Adrenal gland (tissue), 9 donors: ENCODE measurements at regions not wholly inside any gene's neighbourhood (a gene's known extent, or its start where the extent isn't known, plus 50 kb on each side); places are given as distances from the start of the nearest gene placed in this dataset.

ENCODE experiments used
- DNase-seq, 7 donors: peaks; one replicate each; pipeline ENCODE4 v3.0.0-alpha.2; 2019 to 2020
- H3K27ac ChIP-seq, 5 donors: fragments of 200-600 bp; sonication (generic) in 4 of 5; 1 replicate in 3 of 5; 2 replicates in 2 of 5; pipeline versions ENCODE4 v1.5.1 to v1.8.0; 2016 to 2020; ENCODE audit warnings: mild to moderate bottlenecking in 1 of 5
- H3K27me3 ChIP-seq: fragments of 200-600 bp; 2 replicates; pipeline ENCODE4 v1.8.0; 2021
- H3K36me3 ChIP-seq, 2 donors: fragments of 200-600 bp; replicated peaks in 1 of 2; 1 replicate in 1 of 2; 2 replicates in 1 of 2; pipeline versions ENCODE4 v1.5.1 to v1.8.0; 2018 to 2022
- H3K4me1 ChIP-seq, 2 donors: fragments of 200-600 bp; replicated peaks in 1 of 2; 1 replicate in 1 of 2; 2 replicates in 1 of 2; pipeline versions ENCODE4 v1.5.1 to v1.8.0; 2018 to 2021
- H3K4me3 ChIP-seq, 4 donors: fragments of 200-600 bp; sonication (generic) in 3 of 4; one replicate each; pipeline ENCODE4 v1.5.1; 2016 to 2018
- H3K9me3 ChIP-seq, 3 donors: fragments of 200-600 bp; sonication (generic) in 1 of 3; replicated peaks in 1 of 3; 1 replicate in 2 of 3; 2 replicates in 1 of 3; pipeline versions ENCODE4 v1.5.1 to v1.8.0; 2016 to 2021
- CTCF ChIP-seq, 6 experiments: fragments of 450-650 bp in 4 of 6; fragments of 200-600 bp in 2 of 6; sonication (generic) in 1 of 6; IDR thresholded peaks; 1 replicate in 5 of 6; 2 replicates in 1 of 6; pipeline versions ENCODE4 v1.5.1 to v1.8.0; 2016 to 2021; ENCODE audit warnings: antibody characterized with exemption in 6 of 6, mild to moderate bottlenecking in 2 of 6, moderate library complexity in 1 of 6
- POLR2A ChIP-seq, 2 donors: fragments of 450-650 bp; IDR thresholded peaks; one replicate each; pipeline ENCODE4 v1.6.1; 2017; ENCODE audit warnings: antibody characterized with exemption in 2 of 2, mild to moderate bottlenecking in 2 of 2, moderate library complexity in 1 of 2
- WGBS, 4 donors: extraction: QIAGEN DNeasy Blood & Tissue Kit in 2 of 4; methylation state at CpG; one replicate each; pipeline versions ENCODE4 v1.1.5 to v1.1.7; 2013 to 2017; 5-methylcytosine and 5-hydroxymethylcytosine counted together
- intact Hi-C, 2 donors: fragments of 100-400 bp; cut with DNase I; formaldehyde crosslinking; loops; one replicate each; pipeline versions ENCODE4 v1.14.1 to v1.15.0; 2022 to 2023
- donor health status: healthy with polysubstance abuse.
- donor health status: Bipolar disorder and iron deficiency.
- donor health status: DM: yes; HTN: yes; CAD: no.
- donor health status: DM: no; HTN: no; CAD: no.
- donor health status: DM: no; HTN: no; CAD: no.

- Histone ChIP-seq H3K36me3 (no peaks in the 10 kb centered on the region), H3K27ac (peak overlapping the region in 1 of 5 donors; percentile 20), H3K27me3 (no peaks in the 10 kb centered on the region), H3K9me3 (no peaks in the 10 kb centered on the region), H3K4me1 (peaks cover 0 to 6% of the 10 kb centered on the region in 2 donors), H3K4me3 (no peak overlapping the region)
- 78 to 91% (median 90%) methylated on average over 9 to 14 of the region's 14 CpGs for WGBS, 4 donors
- intact Hi-C loops: no loop called here
- DNase-seq: peak in 2 of 7 donors; percentile 21 to 85
- TF ChIP-seq POLR2A (IDR thresholded peaks at IDR 0.05): no peak
- TF ChIP-seq CTCF (IDR thresholded peaks at IDR 0.05): no peak
Observed at GRCh38 chr1:234709473-234710228, 99.7 kb upstream of the IRF2BP2 start.

- intact Hi-C loops: no loop called here
- H3K4me1 ChIP-seq: peaks cover 0 to 6% of the 10 kb centered on the region in 2 donors
- peak overlapping the region in 1 of 5 donors; percentile 3 for H3K27ac ChIP-seq
- H3K9me3 ChIP-seq: no peaks in the 10 kb centered on the region
- no peak overlapping the region for H3K4me3 ChIP-seq
- 86 to 93% (median 89%) methylated on average over 9 of the region's 9 CpGs for WGBS, 4 donors
- H3K27me3 ChIP-seq: no peaks in the 10 kb centered on the region
- H3K36me3 ChIP-seq: no peaks in the 10 kb centered on the region
- DNase-seq: no peak
- no peak for TF ChIP-seq POLR2A (IDR thresholded peaks at IDR 0.05)
- TF ChIP-seq CTCF (IDR thresholded peaks at IDR 0.05): no peak
Observed at GRCh38 chr1:234708700-234709395, 98.9 kb upstream of the IRF2BP2 start.

GRCh38 chr1:234707641-234708040, 97.7 kb upstream of the IRF2BP2 start:
- no peak overlapping the region for H3K27ac ChIP-seq
- no peaks in the 10 kb centered on the region for H3K9me3 ChIP-seq
- TF ChIP-seq CTCF (IDR thresholded peaks at IDR 0.05) (no peak), POLR2A (IDR thresholded peaks at IDR 0.05) (no peak)
- 53 to 83% (median 72%) methylated on average over 1 of the region's 1 CpG for WGBS, 4 donors
- peaks cover 0 to 6% of the 10 kb centered on the region in 2 donors for H3K4me1 ChIP-seq
- H3K4me3 ChIP-seq: no peak overlapping the region
- DNase-seq: no peak
- intact Hi-C loops: no loop called here
- no peaks in the 10 kb centered on the region for H3K36me3 ChIP-seq
- no peaks in the 10 kb centered on the region for H3K27me3 ChIP-seq

GRCh38 chr1:234706931-234707330, 97.0 kb upstream of the IRF2BP2 start:
- no peak overlapping the region for H3K4me3 ChIP-seq
- H3K4me1 ChIP-seq: peaks cover 0 to 6% of the 10 kb centered on the region in 2 donors
- no peak for DNase-seq
- no peaks in the 10 kb centered on the region for H3K9me3 ChIP-seq
- H3K36me3 ChIP-seq: no peaks in the 10 kb centered on the region
- intact Hi-C loops: no loop called here
- TF ChIP-seq POLR2A (IDR thresholded peaks at IDR 0.05) (no peak), CTCF (IDR thresholded peaks at IDR 0.05) (no peak)
- H3K27ac ChIP-seq: no peak overlapping the region
- 88 to 100% (median 100%) methylated on average over 1 of the region's 1 CpG for WGBS, 4 donors
- no peaks in the 10 kb centered on the region for H3K27me3 ChIP-seq
